Uterus (tissue), 3 donors: ENCODE measurements at regions not wholly inside any gene's neighbourhood (a gene's known extent, or its start where the extent isn't known, plus 50 kb on each side); places are given as distances from the start of the nearest gene placed in this dataset.

Experiments used
- DNase-seq, 2 donors: peaks; one replicate each; pipeline ENCODE4 v3.0.0-alpha.2; 2019 to 2020
- H3K27ac ChIP-seq, 2 donors: fragments of 200-600 bp; sonication (generic); 1 replicate in 1 of 2; 2 replicates in 1 of 2; pipeline ENCODE4 v1.5.1; 2016 to 2018
- H3K27me3 ChIP-seq, 2 donors: fragments of 200-600 bp; sonication (generic); one replicate each; pipeline ENCODE4 v1.5.1; 2018 to 2019; ENCODE audit warnings: control low read depth in 1 of 2
- H3K36me3 ChIP-seq, 2 donors: fragments of 200-600 bp; sonication (generic); one replicate each; pipeline ENCODE4 v1.5.1; 2019; ENCODE audit warnings: control low read depth in 1 of 2
- H3K4me1 ChIP-seq, 2 donors: fragments of 200-600 bp; sonication (generic); one replicate each; pipeline ENCODE4 v1.5.1; 2018 to 2019; ENCODE audit warnings: control low read depth in 1 of 2
- H3K4me3 ChIP-seq, 2 donors: fragments of 200-600 bp; sonication (generic); 1 replicate in 1 of 2; 2 replicates in 1 of 2; pipeline ENCODE4 v1.5.1; 2018 to 2019; ENCODE audit warnings: mild to moderate bottlenecking in 1 of 2
- H3K9me3 ChIP-seq, 2 donors: fragments of 200-600 bp; sonication (generic); one replicate each; pipeline ENCODE4 v1.5.1; 2019; ENCODE audit warnings: control low read depth in 1 of 2
- POLR2A ChIP-seq, 2 donors: fragments of 450-650 bp; IDR thresholded peaks; one replicate each; pipeline ENCODE4 v1.6.1; 2016; ENCODE audit warnings: antibody characterized with exemption in 2 of 2, mild to moderate bottlenecking in 1 of 2, moderate library complexity in 1 of 2
- intact Hi-C: fragments of 100-400 bp; cut with DNase I; formaldehyde crosslinking; loops from one replicate; pipeline ENCODE4 v1.15.1; 2023; ENCODE audit warnings: low total_unique reads
- TF ChIP-seq, protein P1 (sequence below), 4 experiments: fragments of 200-600 bp in 2 of 4; fragments of 450-650 bp in 2 of 4; sonication (generic) in 2 of 4; IDR thresholded peaks; one replicate each; pipeline ENCODE4 v1.5.1; 2016 to 2019; ENCODE audit warnings: antibody characterized with exemption in 4 of 4, mild to moderate bottlenecking in 2 of 4, moderate library complexity in 1 of 4
- donor health status: DM: yes; HTN: yes; CAD: no.

DNA sequence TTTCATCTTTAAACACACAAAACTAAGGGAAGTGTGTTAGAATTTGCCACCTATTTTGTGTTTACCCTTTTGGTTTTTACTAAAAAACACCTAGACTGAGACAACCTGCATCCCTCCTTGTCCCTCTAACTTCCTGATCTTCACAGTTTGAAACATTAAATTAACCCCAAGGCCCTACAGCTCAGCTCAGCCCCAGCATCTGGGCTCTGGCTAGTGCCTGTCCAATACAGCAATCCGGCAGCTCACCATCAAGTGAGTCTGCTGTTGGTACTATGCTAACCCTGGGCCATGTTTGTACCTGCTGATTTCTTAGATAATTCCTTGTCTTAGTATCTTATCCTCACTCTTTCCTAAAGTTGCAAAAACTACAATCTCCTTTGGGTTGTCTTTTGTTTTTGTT lies 162.4 kb downstream of the DSEL start:
- Histone ChIP-seq H3K9me3 (no peaks in the 10 kb centered on the region), H3K4me1 (no peaks in the 10 kb centered on the region), H3K27ac (no peak overlapping the region), H3K4me3 (no peak overlapping the region), H3K27me3 (no peaks in the 10 kb centered on the region), H3K36me3 (no peaks in the 10 kb centered on the region)
- intact Hi-C loops: no loop called here
- no peak for DNase-seq
- TF ChIP-seq POLR2A (IDR thresholded peaks at IDR 0.05): no peak
- TF ChIP-seq, protein P1, sequence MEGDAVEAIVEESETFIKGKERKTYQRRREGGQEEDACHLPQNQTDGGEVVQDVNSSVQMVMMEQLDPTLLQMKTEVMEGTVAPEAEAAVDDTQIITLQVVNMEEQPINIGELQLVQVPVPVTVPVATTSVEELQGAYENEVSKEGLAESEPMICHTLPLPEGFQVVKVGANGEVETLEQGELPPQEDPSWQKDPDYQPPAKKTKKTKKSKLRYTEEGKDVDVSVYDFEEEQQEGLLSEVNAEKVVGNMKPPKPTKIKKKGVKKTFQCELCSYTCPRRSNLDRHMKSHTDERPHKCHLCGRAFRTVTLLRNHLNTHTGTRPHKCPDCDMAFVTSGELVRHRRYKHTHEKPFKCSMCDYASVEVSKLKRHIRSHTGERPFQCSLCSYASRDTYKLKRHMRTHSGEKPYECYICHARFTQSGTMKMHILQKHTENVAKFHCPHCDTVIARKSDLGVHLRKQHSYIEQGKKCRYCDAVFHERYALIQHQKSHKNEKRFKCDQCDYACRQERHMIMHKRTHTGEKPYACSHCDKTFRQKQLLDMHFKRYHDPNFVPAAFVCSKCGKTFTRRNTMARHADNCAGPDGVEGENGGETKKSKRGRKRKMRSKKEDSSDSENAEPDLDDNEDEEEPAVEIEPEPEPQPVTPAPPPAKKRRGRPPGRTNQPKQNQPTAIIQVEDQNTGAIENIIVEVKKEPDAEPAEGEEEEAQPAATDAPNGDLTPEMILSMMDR (IDR thresholded peaks at IDR 0.05): no peak

DNA sequence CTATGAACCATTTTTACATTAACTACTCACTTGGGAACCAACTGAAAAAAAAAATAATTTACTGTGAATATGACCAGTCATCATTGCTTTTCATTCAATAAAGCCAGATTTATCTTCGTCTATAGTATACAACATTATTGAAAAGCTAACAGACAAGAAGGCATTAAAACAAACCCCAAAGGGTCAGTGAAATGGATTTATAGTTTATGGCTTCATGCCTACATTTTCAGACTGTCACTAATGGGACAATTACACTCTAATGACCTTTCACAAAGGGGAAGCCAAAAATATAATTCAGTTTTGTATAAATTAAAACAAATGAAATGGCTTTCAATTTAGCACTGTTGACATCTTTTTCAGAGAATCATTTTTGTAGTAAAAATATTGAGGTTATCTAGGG lies 169.1 kb downstream of the DSEL start:
- intact Hi-C loops: no loop called here
- Histone ChIP-seq H3K9me3 (no peaks in the 10 kb centered on the region), H3K27ac (no peak overlapping the region), H3K27me3 (no peaks in the 10 kb centered on the region), H3K36me3 (no peaks in the 10 kb centered on the region), H3K4me1 (no peaks in the 10 kb centered on the region), H3K4me3 (no peak overlapping the region)
- DNase-seq: no peak
- TF ChIP-seq, protein P1 (IDR thresholded peaks at IDR 0.05): no peak
- TF ChIP-seq POLR2A (IDR thresholded peaks at IDR 0.05): no peak

DNA sequence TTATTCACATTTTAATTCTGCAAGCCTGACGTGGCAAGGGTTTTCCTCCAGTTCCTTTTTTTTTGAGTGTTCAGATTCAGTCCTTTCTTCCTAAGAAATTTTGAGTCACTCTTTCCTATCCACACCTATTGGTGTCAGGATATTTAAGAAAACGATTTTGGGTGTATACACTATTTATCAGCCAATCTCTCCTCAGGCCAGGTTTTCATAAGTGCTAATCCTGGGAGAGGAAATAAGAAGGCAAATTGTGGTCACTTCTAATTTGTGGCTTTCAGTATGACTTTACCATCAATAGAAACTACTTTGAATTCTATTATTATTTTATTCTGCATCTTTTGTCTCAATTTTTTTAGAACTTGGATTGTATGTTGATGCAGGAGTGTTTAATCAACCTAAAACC lies 174.4 kb downstream of the DSEL start:
- DNase-seq: no peak
- Histone ChIP-seq H3K36me3 (no peaks in the 10 kb centered on the region), H3K9me3 (no peaks in the 10 kb centered on the region), H3K4me3 (no peak overlapping the region), H3K27ac (no peak overlapping the region), H3K4me1 (no peaks in the 10 kb centered on the region), H3K27me3 (no peaks in the 10 kb centered on the region)
- intact Hi-C loops: no loop called here
- TF ChIP-seq POLR2A (IDR thresholded peaks at IDR 0.05): no peak

DNA sequence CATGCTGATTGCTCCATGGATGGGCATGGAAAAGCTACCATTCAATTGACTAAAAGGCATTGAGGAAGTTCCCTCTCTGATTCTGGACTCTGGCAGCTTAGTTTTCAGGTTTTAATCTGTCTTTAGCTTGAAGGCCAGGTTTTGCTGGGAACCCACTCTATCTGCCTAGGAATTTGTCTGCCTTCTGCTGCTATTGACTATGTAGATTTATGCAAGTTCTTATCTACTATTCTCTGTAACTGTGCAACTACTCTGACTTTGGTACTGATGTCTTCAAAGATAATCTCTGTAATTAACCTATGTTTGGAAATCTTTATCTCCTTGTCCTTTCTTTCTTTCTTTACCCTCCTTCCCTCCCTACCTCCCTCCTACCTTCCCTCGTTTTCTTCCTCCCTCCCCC lies 178.8 kb downstream of the DSEL start:
- intact Hi-C loops: no loop called here
- Histone ChIP-seq H3K4me1 (no peaks in the 10 kb centered on the region), H3K9me3 (no peaks in the 10 kb centered on the region), H3K27ac (no peak overlapping the region), H3K4me3 (no peak overlapping the region), H3K36me3 (no peaks in the 10 kb centered on the region), H3K27me3 (no peaks in the 10 kb centered on the region)
- no peak for DNase-seq
- no peak for TF ChIP-seq POLR2A (IDR thresholded peaks at IDR 0.05)

DNA sequence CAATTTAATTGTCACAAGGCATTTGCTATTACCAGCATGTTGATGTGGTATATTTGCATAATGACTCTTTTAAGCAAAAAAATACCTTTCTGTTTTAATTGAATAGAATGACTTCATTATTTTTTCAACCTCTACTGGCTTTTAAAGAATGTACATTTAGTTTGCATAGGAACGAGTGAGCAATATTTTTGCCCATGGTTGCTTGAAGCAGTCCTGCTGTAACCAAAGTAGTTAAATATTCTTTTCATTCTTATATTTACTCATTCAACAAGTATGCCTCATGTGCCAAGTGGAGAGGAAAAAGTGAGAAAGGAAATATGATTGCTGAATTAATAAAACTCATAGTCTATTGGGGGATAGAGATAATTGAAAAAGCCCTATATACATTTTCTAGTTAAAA lies 184.7 kb downstream of the DSEL start:
- TF ChIP-seq, protein P1 (IDR thresholded peaks at IDR 0.05): no peak
- TF ChIP-seq POLR2A (IDR thresholded peaks at IDR 0.05): no peak
- DNase-seq: no peak
- no peak overlapping the region for H3K27ac ChIP-seq
- intact Hi-C loops: no loop called here
- H3K4me3 ChIP-seq: no peak overlapping the region
- H3K4me1 ChIP-seq: no peaks in the 10 kb centered on the region
- H3K36me3 ChIP-seq: no peaks in the 10 kb centered on the region
- no peaks in the 10 kb centered on the region for H3K9me3 ChIP-seq
- no peaks in the 10 kb centered on the region for H3K27me3 ChIP-seq

DNA sequence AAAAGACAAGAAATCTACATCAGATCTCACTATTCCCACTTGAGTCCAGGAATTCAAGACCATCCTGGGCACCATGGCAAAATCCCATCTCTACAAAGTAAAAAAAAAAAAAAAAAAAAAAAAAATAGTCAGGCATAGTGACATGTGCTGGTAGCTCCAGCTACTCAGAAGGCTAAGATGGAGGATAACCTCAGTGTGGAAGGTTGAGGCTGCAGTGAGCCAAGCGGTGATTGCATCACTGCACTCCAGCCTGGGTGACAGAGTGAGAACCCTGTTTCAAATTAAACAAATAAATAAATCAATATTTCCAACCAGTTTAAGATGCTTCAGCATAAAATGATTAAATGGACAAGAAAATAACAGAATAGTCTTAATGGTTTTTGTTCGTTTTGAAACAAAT lies 197.4 kb downstream of the DSEL start:
- Histone ChIP-seq H3K27ac (no peak overlapping the region), H3K4me3 (no peak overlapping the region), H3K9me3 (no peaks in the 10 kb centered on the region), H3K27me3 (no peaks in the 10 kb centered on the region), H3K36me3 (no peaks in the 10 kb centered on the region), H3K4me1 (no peaks in the 10 kb centered on the region)
- no peak for DNase-seq
- no peak for TF ChIP-seq POLR2A (IDR thresholded peaks at IDR 0.05)
- TF ChIP-seq, protein P1 (IDR thresholded peaks at IDR 0.05): no peak
- intact Hi-C loops: no loop called here
